Fibroblast of lung (primary cell): ENCODE measurements at regions not wholly inside any gene's neighbourhood (a gene's known extent, or its start where the extent isn't known, plus 50 kb on each side); places are given as distances from the start of the nearest gene placed in this dataset.

Experiments used
- CTCF ChIP-seq, 2 donors: IDR thresholded peaks in 1 of 2; conservative IDR thresholded peaks in 1 of 2; 1 replicate in 1 of 2; 2 replicates in 1 of 2; pipeline ENCODE4 v1.5.1; 2011 to 2012; ENCODE audit warnings: low read length in 2 of 2, control low read depth in 1 of 2, inconsistent platforms in 1 of 2, low read depth in 1 of 2, mild to moderate bottlenecking in 1 of 2
- EZH2 ChIP-seq: IDR thresholded peaks from 2 replicates; pipeline ENCODE4 v1.5.1; 2012; ENCODE audit warnings: low read length, control low read depth, mild to moderate bottlenecking; ENCODE audit errors: missing control alignments

DNA sequence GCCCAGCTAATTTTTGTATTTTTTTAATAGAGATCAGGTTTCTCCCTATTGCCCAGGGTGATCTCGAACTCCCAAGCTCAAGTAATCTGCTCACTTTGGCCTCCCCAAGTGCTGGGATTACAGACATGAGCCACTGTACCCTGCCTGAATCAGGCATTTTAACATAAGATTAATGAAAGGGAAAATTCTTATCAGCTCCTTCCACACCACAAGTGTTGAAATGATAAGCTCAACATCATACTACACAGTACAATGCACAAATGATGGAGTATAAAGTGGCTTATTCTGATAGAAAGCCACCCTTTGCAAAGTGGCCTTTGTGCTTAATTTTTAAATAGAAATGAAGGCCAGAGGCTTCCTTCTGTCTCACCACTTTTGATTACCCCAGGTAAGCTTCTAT is 71.3 kb upstream of the MCHR2 start:
- TF ChIP-seq EZH2, result no peak
- TF ChIP-seq CTCF (conservative IDR thresholded peaks at IDR 0.05 in 1 of 2, IDR thresholded peaks at IDR 0.05 in 1 of 2; ENCODE audit: low read depth in 1 of 2, low read length in 2 of 2), result no peak
